HEK293 (cell line): ENCODE measurements at regions not wholly inside any gene's neighbourhood (a gene's known extent, or its start where the extent isn't known, plus 50 kb on each side); places are given as distances from the start of the nearest gene placed in this dataset.

Experiments
- CTCF ChIA-PET: fragments of 350-600 bp; formaldehyde crosslinking; extraction: SDS; loops from one replicate; lab custom pipeline; 2021; ENCODE audit warnings: antibody characterized with exemption; lab: Yijun Ruan, JAX
- POLR2A ChIA-PET: fragments of 300-600 bp; formaldehyde crosslinking; extraction: SDS; loops from one replicate; lab custom pipeline; 2020; ENCODE audit warnings: antibody characterized with exemption, inconsistent platforms; lab: Yijun Ruan, JAX
- H3K27ac ChIP-seq: fragments of 200-500 bp; sonication (Bioruptor generic); 2 replicates; pipeline ENCODE4 v1.5.1; 2014; ENCODE audit warnings: low read depth, low read length, control low read depth, inconsistent platforms; ENCODE audit errors: extremely low read depth
- H3K36me3 ChIP-seq, 2 experiments: fragments of 200-500 bp in 1 of 2; sonication (Bioruptor generic) in 1 of 2; 1 replicate in 1 of 2; 2 replicates in 1 of 2; pipeline ENCODE4 v1.5.1; 2014 to 2017; ENCODE audit warnings: inconsistent platforms in 2 of 2, low read length in 2 of 2; ENCODE audit not compliant: control insufficient read depth in 2 of 2, insufficient read depth in 1 of 2
- H3K4me1 ChIP-seq: fragments of 200-500 bp; sonication (Bioruptor generic); 2 replicates; pipeline ENCODE4 v1.5.1; 2014; ENCODE audit warnings: mild to moderate bottlenecking, low read length, inconsistent platforms; ENCODE audit not compliant: control insufficient read depth, insufficient read depth
- H3K4me3 ChIP-seq: 2 replicates; pipeline ENCODE4 v1.5.1; 2011; ENCODE audit warnings: low read depth, mild to moderate bottlenecking, control low read depth, low read length, moderate library complexity
- H3K9me3 ChIP-seq: fragments of 200-500 bp; sonication (Bioruptor generic); 2 replicates; pipeline ENCODE4 v1.5.1; 2014; ENCODE audit warnings: low read depth, low read length, inconsistent platforms; ENCODE audit not compliant: control insufficient read depth, insufficient read depth
- BCL6B ChIP-seq: fragments of 450-650 bp; formaldehyde crosslinking; IDR thresholded peaks from 2 replicates; pipeline ENCODE4 v1.5.1; 2017; ENCODE audit warnings: missing biosample characterization, missing genetic modification characterization
- CTCF ChIP-seq: fragments of 450-650 bp; formaldehyde crosslinking; IDR thresholded peaks from 2 replicates; pipeline ENCODE4 v1.5.1; 2016; ENCODE audit warnings: missing biosample characterization, missing genetic modification characterization
- EGR2 ChIP-seq: fragments of 450-650 bp; formaldehyde crosslinking; IDR thresholded peaks from 2 replicates; pipeline ENCODE4 v1.5.1; 2016; ENCODE audit warnings: low read depth, missing biosample characterization, missing genetic modification characterization
- SCRT2 ChIP-seq: fragments of 450-650 bp; formaldehyde crosslinking; IDR thresholded peaks from 2 replicates; pipeline ENCODE4 v1.5.1; 2016; ENCODE audit warnings: missing biosample characterization, missing genetic modification characterization
- ZBTB11 ChIP-seq: fragments of 450-650 bp; formaldehyde crosslinking; conservative IDR thresholded peaks from 2 replicates; pipeline ENCODE4 v1.5.1; 2016; ENCODE audit warnings: low read depth, missing biosample characterization, missing genetic modification characterization
- ZBTB17 ChIP-seq: fragments of 450-650 bp; formaldehyde crosslinking; IDR thresholded peaks from 2 replicates; pipeline ENCODE4 v1.5.1; 2016; ENCODE audit warnings: missing biosample characterization, missing genetic modification characterization
- ZBTB44 ChIP-seq: fragments of 450-650 bp; IDR thresholded peaks from 2 replicates; pipeline ENCODE4 v1.5.1; 2018; ENCODE audit warnings: missing biosample characterization, mild to moderate bottlenecking, missing genetic modification characterization
- ZFHX2 ChIP-seq: fragments of 450-650 bp; formaldehyde crosslinking; conservative IDR thresholded peaks from 2 replicates; pipeline ENCODE4 v1.5.1; 2016; ENCODE audit warnings: missing biosample characterization, missing genetic modification characterization
- ZNF138 ChIP-seq: fragments of 450-650 bp; formaldehyde crosslinking; IDR thresholded peaks from 2 replicates; pipeline ENCODE4 v1.5.1; 2016; ENCODE audit warnings: missing biosample characterization, missing genetic modification characterization, borderline replicate concordance
- ZNF274 ChIP-seq, 2 experiments: fragments of 200-500 bp in 1 of 2; fragments of 450-650 bp in 1 of 2; sonication (Bioruptor generic) in 1 of 2; formaldehyde crosslinking in 1 of 2; IDR thresholded peaks; 2 replicates each; pipeline versions ENCODE4 v1.5.1 to v1.6.1; 2014 to 2016; ENCODE audit warnings: borderline replicate concordance in 1 of 2, inconsistent platforms in 1 of 2, low read length in 1 of 2, missing biosample characterization in 1 of 2, missing genetic modification characterization in 1 of 2
- ZNF350 ChIP-seq: fragments of 450-650 bp; formaldehyde crosslinking; IDR thresholded peaks from 2 replicates; pipeline ENCODE4 v1.5.0; 2017; ENCODE audit warnings: missing biosample characterization, mild to moderate bottlenecking, missing genetic modification characterization
- ZNF404 ChIP-seq: fragments of 450-650 bp; formaldehyde crosslinking; IDR thresholded peaks from 2 replicates; pipeline ENCODE4 v1.5.1; 2017; ENCODE audit warnings: missing biosample characterization, missing genetic modification characterization
- ZNF48 ChIP-seq: fragments of 450-650 bp; formaldehyde crosslinking; IDR thresholded peaks from 2 replicates; pipeline ENCODE4 v1.5.1; 2016; ENCODE audit warnings: missing biosample characterization, missing genetic modification characterization
- ZNF510 ChIP-seq: fragments of 450-650 bp; formaldehyde crosslinking; IDR thresholded peaks from 2 replicates; pipeline ENCODE4 v1.5.1; 2018; ENCODE audit warnings: mild to moderate bottlenecking, missing genetic modification characterization, missing biosample characterization; ENCODE audit not compliant: insufficient replicate concordance
- ZNF701 ChIP-seq: fragments of 450-650 bp; formaldehyde crosslinking; IDR thresholded peaks from 2 replicates; pipeline ENCODE4 v1.5.1; 2016; ENCODE audit warnings: missing biosample characterization, missing genetic modification characterization
- ZNF704 ChIP-seq: fragments of 450-650 bp; formaldehyde crosslinking; IDR thresholded peaks from 2 replicates; pipeline ENCODE4 v1.5.1; 2016; ENCODE audit warnings: missing biosample characterization, missing genetic modification characterization

GRCh38 chr12:115577401-115577800 lies 700.1 kb downstream of the MED13L start:
- ChIA-PET POLR2A (no interaction called here), CTCF (no interaction called here)
- no peak overlapping the region for H3K4me3 ChIP-seq
- H3K4me1 ChIP-seq, result no peaks in the 10 kb centered on the region
- H3K27ac ChIP-seq, result no peak overlapping the region
- TF ChIP-seq ZNF48 (tag by site-specific recombination) (no peak), ZNF701 (tag by site-specific recombination) (no peak), ZNF350 (no peak), ZBTB11 (tag by site-specific recombination) (no peak), ZBTB17 (tag by site-specific recombination) (no peak), ZNF274 (IDR thresholded peaks at IDR 0.05; ENCODE audit: low read length) (no peak), ZNF274 (tag by site-specific recombination; IDR thresholded peaks at IDR 0.05; ENCODE audit: borderline replicate concordance) (no peak), EGR2 (peak; percentile 36; the same call in 1 of the 2 replicates), SCRT2 (no peak), ZNF138 (no peak), ZFHX2 (tag by site-specific recombination) (peak; percentile 33; the same call in 1 of the 2 replicates)
- H3K9me3 ChIP-seq, result no peaks in the 10 kb centered on the region
- no peaks in the 10 kb centered on the region for H3K36me3 ChIP-seq

- TF ChIP-seq ZNF510 (tag by site-specific recombination) (no peak), ZBTB44 (tag by site-specific recombination) (no peak), ZNF404 (tag by site-specific recombination) (no peak), ZNF704 (tag by site-specific recombination) (no peak), CTCF (tag by site-specific recombination) (no peak), BCL6B (tag by site-specific recombination) (no peak)
- Histone ChIP-seq H3K36me3 (no peaks in the 10 kb centered on the region), H3K4me1 (no peaks in the 10 kb centered on the region), H3K27ac (no peak overlapping the region), H3K9me3 (no peaks in the 10 kb centered on the region), H3K4me3 (no peak overlapping the region)
- ChIA-PET CTCF (no interaction called here), POLR2A (no interaction called here)
Observed at GRCh38 chr12:115574826-115575225, 702.7 kb downstream of the MED13L start.
